CD4-positive, alpha-beta T cell (primary cell): ENCODE measurements at regions not wholly inside any gene's neighbourhood (a gene's known extent, or its start where the extent isn't known, plus 50 kb on each side); places are given as distances from the start of the nearest gene placed in this dataset.

Experiments used
- ATAC-seq: fragments of 200-7000 bp; cut with Tn5 transposase; one replicate; pipeline ENCODE4 v1.10.0; 2022; ENCODE audit warnings: mild to moderate bottlenecking; ENCODE audit not compliant: poor library complexity
- CTCF ChIA-PET: fragments of 350-600 bp; sonication (Branson Sonifier 250); formaldehyde crosslinking; loops from one replicate; lab custom pipeline; 2021; ENCODE audit warnings: antibody characterized with exemption, inconsistent platforms; lab: Charles Lee
- POLR2A ChIA-PET: fragments of 350-600 bp; sonication (Branson Sonifier 250); formaldehyde crosslinking; loops from one replicate; lab custom pipeline; 2021; ENCODE audit warnings: antibody characterized with exemption, inconsistent platforms; lab: Charles Lee
- DNase-seq, 14 experiments: peaks; one replicate each; pipeline ENCODE4 v3.0.0-alpha.2; 2013 to 2020; ENCODE audit warnings: mixed read lengths in 2 of 14
- H3K27ac ChIP-seq, 2 donors: one replicate each; pipeline versions ENCODE4 v1.5.1 to v1.7.0; 2013; ENCODE audit warnings: low read length in 2 of 2, low read depth in 1 of 2, mild to moderate bottlenecking in 1 of 2
- H3K27me3 ChIP-seq, 2 experiments: 1 replicate in 1 of 2; 2 replicates in 1 of 2; pipeline versions ENCODE4 v1.6.1 to v1.7.0; 2013; ENCODE audit warnings: low read length in 2 of 2, control low read depth in 1 of 2, mild to moderate bottlenecking in 1 of 2, moderate library complexity in 1 of 2; ENCODE audit not compliant: insufficient read depth in 2 of 2, control insufficient read depth in 1 of 2
- H3K36me3 ChIP-seq: one replicate; pipeline ENCODE4 v1.6.1; 2013; ENCODE audit warnings: low read length, control low read depth; ENCODE audit not compliant: insufficient read depth
- H3K4me1 ChIP-seq: one replicate; pipeline ENCODE4 v1.6.1; 2013; ENCODE audit warnings: low read length, control low read depth; ENCODE audit not compliant: insufficient read depth
- H3K4me3 ChIP-seq: one replicate; pipeline ENCODE4 v1.5.1; 2013; ENCODE audit warnings: mild to moderate bottlenecking, low read length, moderate library complexity
- H3K9me3 ChIP-seq, 2 experiments: 1 replicate in 1 of 2; 2 replicates in 1 of 2; pipeline versions ENCODE4 v1.6.1 to v1.7.0; 2013; ENCODE audit warnings: low read length in 2 of 2, mild to moderate bottlenecking in 2 of 2, control low read depth in 1 of 2, moderate library complexity in 1 of 2; ENCODE audit not compliant: control insufficient read depth in 1 of 2, insufficient read depth in 1 of 2
- H3K27ac Mint-ChIP-seq: one replicate; pipeline ENCODE4 v1.8.0; 2020; ENCODE audit warnings: mixed read lengths
- H3K27me3 Mint-ChIP-seq: one replicate; pipeline ENCODE4 v1.8.0; 2021; ENCODE audit warnings: mixed read lengths
- H3K36me3 Mint-ChIP-seq: one replicate; pipeline ENCODE4 v1.8.0; 2021; ENCODE audit warnings: low read depth, mixed read lengths
- H3K4me1 Mint-ChIP-seq: one replicate; pipeline ENCODE4 v1.8.0; 2021; ENCODE audit warnings: low read depth, mixed read lengths
- H3K4me3 Mint-ChIP-seq: one replicate; pipeline ENCODE4 v1.8.0; 2020; ENCODE audit warnings: mild to moderate bottlenecking, mixed read lengths
- H3K9me3 Mint-ChIP-seq: one replicate; pipeline ENCODE4 v1.8.0; 2020; ENCODE audit warnings: mixed read lengths
- intact Hi-C, 2 experiments: fragments of 100-400 bp; cut with DNase I in 1 of 2; cut with micrococcal nuclease in 1 of 2; formaldehyde crosslinking; loops; one replicate each; pipeline versions ENCODE4 v1.15.1 to v1.9.0; 2023 to 2025; cut with DNase I, micrococcal nuclease
- TF ChIP-seq, protein P1 (sequence below): fragments of 200-600 bp; IDR thresholded peaks from one replicate; pipeline ENCODE4 v1.8.0; 2022; ENCODE audit warnings: antibody characterized with exemption, mild to moderate bottlenecking

GRCh38 chr10:62545160-62546066 lies 171.2 kb downstream of the ZNF365 start:
- Mint-ChIP-seq H3K9me3 (peaks cover 2% of the 10 kb centered on the region), H3K36me3 (no peaks in the 10 kb centered on the region), H3K4me1 (no peaks in the 10 kb centered on the region), H3K4me3 (no peak overlapping the region), H3K27ac (no peak overlapping the region), H3K27me3 (no peaks in the 10 kb centered on the region)
- Histone ChIP-seq H3K36me3 (no peaks in the 10 kb centered on the region), H3K4me3 (no peak overlapping the region), H3K27me3 (no peaks in the 10 kb centered on the region), H3K9me3 (no peaks in the 10 kb centered on the region), H3K4me1 (no peaks in the 10 kb centered on the region), H3K27ac (no peak overlapping the region)
- CTCF ChIA-PET: no interaction called here
- TF ChIP-seq, protein P1, sequence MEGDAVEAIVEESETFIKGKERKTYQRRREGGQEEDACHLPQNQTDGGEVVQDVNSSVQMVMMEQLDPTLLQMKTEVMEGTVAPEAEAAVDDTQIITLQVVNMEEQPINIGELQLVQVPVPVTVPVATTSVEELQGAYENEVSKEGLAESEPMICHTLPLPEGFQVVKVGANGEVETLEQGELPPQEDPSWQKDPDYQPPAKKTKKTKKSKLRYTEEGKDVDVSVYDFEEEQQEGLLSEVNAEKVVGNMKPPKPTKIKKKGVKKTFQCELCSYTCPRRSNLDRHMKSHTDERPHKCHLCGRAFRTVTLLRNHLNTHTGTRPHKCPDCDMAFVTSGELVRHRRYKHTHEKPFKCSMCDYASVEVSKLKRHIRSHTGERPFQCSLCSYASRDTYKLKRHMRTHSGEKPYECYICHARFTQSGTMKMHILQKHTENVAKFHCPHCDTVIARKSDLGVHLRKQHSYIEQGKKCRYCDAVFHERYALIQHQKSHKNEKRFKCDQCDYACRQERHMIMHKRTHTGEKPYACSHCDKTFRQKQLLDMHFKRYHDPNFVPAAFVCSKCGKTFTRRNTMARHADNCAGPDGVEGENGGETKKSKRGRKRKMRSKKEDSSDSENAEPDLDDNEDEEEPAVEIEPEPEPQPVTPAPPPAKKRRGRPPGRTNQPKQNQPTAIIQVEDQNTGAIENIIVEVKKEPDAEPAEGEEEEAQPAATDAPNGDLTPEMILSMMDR: no peak
- POLR2A ChIA-PET: no interaction called here
- ATAC-seq (no peak), DNase-seq (peak in 2 of 14 experiments; percentile 30 to 50)
- intact Hi-C loops: no loop called here

DNA sequence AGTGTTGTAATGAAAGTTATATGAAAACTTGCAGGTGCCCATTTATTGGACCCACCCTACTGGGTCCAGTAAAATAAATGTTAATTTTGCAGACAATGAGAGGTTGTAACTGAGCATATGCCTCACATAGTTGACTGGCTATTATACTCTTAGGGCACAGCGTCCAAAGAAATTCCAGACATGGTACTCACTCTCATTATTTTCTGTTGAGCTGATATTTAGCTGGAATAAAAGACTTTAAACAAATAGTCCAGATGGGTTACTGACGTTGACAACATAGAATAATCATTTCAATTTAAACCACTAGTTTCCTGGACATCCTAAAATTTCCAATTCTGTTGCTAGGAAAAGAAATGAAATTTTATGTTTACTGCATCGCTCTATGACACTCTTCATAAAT lies 174.5 kb downstream of the ZNF365 start:
- TF ChIP-seq, protein P1: no peak
- no peak for ATAC-seq

GRCh38 chr10:62550173-62550572 lies 176.0 kb downstream of the ZNF365 start:
- TF ChIP-seq, protein P1: no peak
- H3K4me3 ChIP-seq: no peak overlapping the region
- no peaks in the 10 kb centered on the region for H3K27me3 ChIP-seq
- no peaks in the 10 kb centered on the region for H3K9me3 ChIP-seq
- Mint-ChIP-seq H3K4me1 (no peaks in the 10 kb centered on the region), H3K27ac (no peak overlapping the region), H3K36me3 (no peaks in the 10 kb centered on the region), H3K27me3 (peaks cover 12% of the 10 kb centered on the region), H3K9me3 (no peaks in the 10 kb centered on the region), H3K4me3 (no peak overlapping the region)
- ATAC-seq (no peak), DNase-seq (no peak)
- intact Hi-C loops: no loop called here
- ChIA-PET POLR2A (no interaction called here), CTCF (no interaction called here)
- no peaks in the 10 kb centered on the region for H3K36me3 ChIP-seq
- H3K27ac ChIP-seq: no peak overlapping the region
- no peaks in the 10 kb centered on the region for H3K4me1 ChIP-seq

More for the DNA sequence above, 174.5 kb downstream of the ZNF365 start:
- Mint-ChIP-seq H3K27ac (no peak overlapping the region), H3K9me3 (no peaks in the 10 kb centered on the region), H3K4me3 (no peak overlapping the region), H3K36me3 (no peaks in the 10 kb centered on the region), H3K4me1 (no peaks in the 10 kb centered on the region), H3K27me3 (peaks cover 3% of the 10 kb centered on the region)
- ChIA-PET CTCF (no interaction called here), POLR2A (no interaction called here)
- Histone ChIP-seq H3K9me3 (no peaks in the 10 kb centered on the region), H3K36me3 (no peaks in the 10 kb centered on the region), H3K4me1 (no peaks in the 10 kb centered on the region), H3K27me3 (no peaks in the 10 kb centered on the region), H3K27ac (no peak overlapping the region), H3K4me3 (no peak overlapping the region)
- DNase-seq: no peak
- intact Hi-C loops: no loop called here
